Activated naive CD4-positive, alpha-beta T cell treated with anti-CD3 and anti-CD28 coated beads, Interleukin-2, amount 50 U/mL, for 16 hours (primary cell): ENCODE measurements at regions not wholly inside any gene's neighbourhood (a gene's known extent, or its start where the extent isn't known, plus 50 kb on each side); places are given as distances from the start of the nearest gene placed in this dataset.
"Not testable (repeated sequence)": the region's sequence is repeated elsewhere in the genome, so short reads cannot be mapped to it uniquely, and the experiment has no call there.

Experiments
- DNase-seq: peaks from one replicate; pipeline ENCODE4 v3.0.0-alpha.2; 2020

- DNase-seq = no peak
Observed at GRCh38 chr3:137647179-137647578, 116.9 kb upstream of the SOX14 start.

- no peak for DNase-seq
Observed at GRCh38 chr3:137669519-137670060, 94.5 kb upstream of the SOX14 start.

- DNase-seq = no peak
Observed at GRCh38 chr3:137687181-137687879, 76.8 kb upstream of the SOX14 start.

GRCh38 chr3:137692803-137693431 is 71.2 kb upstream of the SOX14 start:
- DNase-seq = no peak

GRCh38 chr3:137693791-137694190 is 70.3 kb upstream of the SOX14 start:
- DNase-seq = no peak

GRCh38 chr3:137694836-137695235 is 69.3 kb upstream of the SOX14 start:
- no peak for DNase-seq

- no peak for DNase-seq
Observed at GRCh38 chr3:137695351-137695750, 68.8 kb upstream of the SOX14 start.

GRCh38 chr3:137709011-137709601 is 55.0 kb upstream of the SOX14 start:
- no peak for DNase-seq

GRCh38 chr3:137713965-137714364 is 50.1 kb upstream of the SOX14 start:
- DNase-seq = not testable (repeated sequence)
